ENCODE measurements at regions not wholly inside any gene's neighbourhood (a gene's known extent, or its start where the extent isn't known, plus 50 kb on each side); places are given as distances from the start of the nearest gene placed in this dataset.

DNA sequence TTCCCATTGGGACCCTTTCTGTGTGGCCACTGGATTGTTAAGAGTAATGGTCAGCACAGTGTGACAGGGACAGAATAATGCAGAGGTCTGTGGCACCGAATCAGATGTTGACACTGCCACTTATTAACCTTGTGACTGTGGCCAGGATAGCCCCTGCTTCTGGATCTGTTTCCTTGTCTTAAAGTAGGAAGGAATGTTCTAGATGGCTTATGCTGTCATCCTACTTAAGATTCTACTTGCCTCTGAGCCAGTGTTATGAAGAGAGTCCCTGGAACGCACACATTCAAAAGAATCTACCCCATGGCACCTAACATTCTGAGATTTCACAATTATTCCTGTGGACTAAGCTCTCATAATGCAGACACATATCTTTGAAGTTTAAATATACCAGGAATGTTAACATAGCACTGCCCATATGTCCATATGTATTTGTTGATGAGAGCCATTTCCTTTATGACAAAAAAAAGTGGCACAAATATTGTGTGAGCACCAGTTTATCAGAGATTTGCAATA is 612.7 kb downstream of the TLR4 start:
- no peak for DNase-seq
- in situ Hi-C loops (cut with HindIII; ENCODE audit: low pct_ligation_motif_present, low pct_unique_long_range_greater_than_20kb, low sequenced_read_pairs): no loop called here

DNA sequence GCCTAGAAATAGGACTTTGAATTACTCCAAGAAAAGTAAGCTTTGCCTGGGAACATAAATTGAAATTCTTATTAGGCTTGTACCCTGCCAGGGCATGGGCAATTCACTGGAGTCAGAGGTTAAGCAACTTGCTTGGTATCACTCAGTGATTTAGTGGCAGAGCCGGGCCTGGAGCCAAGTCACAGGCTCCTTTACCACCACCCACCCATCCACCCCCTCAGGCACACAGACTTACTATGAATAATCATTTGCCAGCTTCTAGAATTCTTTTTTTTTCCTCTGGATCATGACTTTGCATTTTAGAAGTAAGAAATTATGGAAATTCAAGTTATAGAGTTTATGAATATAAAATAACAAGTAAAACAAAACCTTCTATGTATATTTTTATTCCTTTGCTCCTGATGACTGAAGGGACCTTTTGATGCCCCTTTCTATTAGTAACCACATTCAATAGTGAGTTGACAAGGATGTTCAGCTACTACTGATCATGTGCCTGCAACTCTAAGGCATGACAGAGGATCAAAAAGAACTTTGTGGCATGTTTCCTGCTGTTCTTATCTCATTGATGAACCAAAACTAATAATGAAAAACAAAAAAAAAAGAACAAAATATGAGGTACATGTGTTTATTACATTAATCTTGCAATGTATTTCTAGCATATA is 614.7 kb downstream of the TLR4 start:
- in situ Hi-C loops (cut with HindIII; ENCODE audit: low pct_ligation_motif_present, low pct_unique_long_range_greater_than_20kb, low sequenced_read_pairs): no loop called here
- DNase-seq: peak; percentile 75

DNA sequence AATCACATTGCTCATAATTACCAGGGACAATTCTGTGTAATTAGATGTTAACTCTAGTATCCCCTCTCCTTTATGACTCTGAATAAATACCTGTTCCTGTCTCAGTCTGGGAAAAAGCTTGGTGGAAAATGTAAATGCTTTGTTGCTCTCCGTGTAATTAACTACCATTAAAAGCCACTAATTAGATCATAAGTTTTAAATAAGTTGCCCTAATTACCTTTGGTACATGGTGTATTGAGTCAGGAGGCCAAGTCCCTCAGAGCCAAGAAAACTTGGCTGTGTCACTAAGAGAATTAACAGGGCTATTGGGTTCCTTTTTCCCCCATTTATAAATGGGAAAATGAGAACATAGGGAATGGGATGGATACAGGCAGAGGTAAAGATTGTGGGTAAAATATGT is 617.6 kb downstream of the TLR4 start:
- in situ Hi-C loops (cut with HindIII; ENCODE audit: low pct_ligation_motif_present, low pct_unique_long_range_greater_than_20kb, low sequenced_read_pairs): no loop called here
- no peak for DNase-seq

- DNase-seq: no peak
- in situ Hi-C loops (cut with HindIII; ENCODE audit: low pct_ligation_motif_present, low pct_unique_long_range_greater_than_20kb, low sequenced_read_pairs): no loop called here
These were observed 620.5 kb downstream of the TLR4 start for GRCh38 chr9:118324706-118325105.

DNA sequence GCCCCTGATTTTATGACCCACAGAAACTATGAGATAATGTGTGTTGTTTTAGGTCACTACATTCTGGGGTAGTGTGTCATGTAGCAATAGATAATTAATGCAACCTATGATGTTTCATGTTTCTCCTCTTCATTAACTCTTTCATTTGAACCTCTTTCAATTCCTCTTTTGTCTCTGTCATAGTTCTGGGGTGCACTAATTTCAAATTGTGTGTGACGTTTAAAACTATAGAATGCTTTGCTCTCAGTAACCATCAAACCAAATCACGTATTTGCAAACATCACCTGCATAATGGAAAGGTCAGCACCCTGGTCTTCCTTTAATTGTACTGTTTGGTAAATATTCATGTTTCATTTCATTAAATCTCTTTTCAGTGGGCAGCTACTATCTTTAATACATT is 621.6 kb downstream of the TLR4 start:
- DNase-seq: no peak
- in situ Hi-C loops (cut with HindIII; ENCODE audit: low pct_ligation_motif_present, low pct_unique_long_range_greater_than_20kb, low sequenced_read_pairs): no loop called here

- in situ Hi-C loops (cut with HindIII; ENCODE audit: low pct_ligation_motif_present, low pct_unique_long_range_greater_than_20kb, low sequenced_read_pairs): no loop called here
- DNase-seq: no peak
These were observed 622.1 kb downstream of the TLR4 start for GRCh38 chr9:118326326-118326725.

DNA sequence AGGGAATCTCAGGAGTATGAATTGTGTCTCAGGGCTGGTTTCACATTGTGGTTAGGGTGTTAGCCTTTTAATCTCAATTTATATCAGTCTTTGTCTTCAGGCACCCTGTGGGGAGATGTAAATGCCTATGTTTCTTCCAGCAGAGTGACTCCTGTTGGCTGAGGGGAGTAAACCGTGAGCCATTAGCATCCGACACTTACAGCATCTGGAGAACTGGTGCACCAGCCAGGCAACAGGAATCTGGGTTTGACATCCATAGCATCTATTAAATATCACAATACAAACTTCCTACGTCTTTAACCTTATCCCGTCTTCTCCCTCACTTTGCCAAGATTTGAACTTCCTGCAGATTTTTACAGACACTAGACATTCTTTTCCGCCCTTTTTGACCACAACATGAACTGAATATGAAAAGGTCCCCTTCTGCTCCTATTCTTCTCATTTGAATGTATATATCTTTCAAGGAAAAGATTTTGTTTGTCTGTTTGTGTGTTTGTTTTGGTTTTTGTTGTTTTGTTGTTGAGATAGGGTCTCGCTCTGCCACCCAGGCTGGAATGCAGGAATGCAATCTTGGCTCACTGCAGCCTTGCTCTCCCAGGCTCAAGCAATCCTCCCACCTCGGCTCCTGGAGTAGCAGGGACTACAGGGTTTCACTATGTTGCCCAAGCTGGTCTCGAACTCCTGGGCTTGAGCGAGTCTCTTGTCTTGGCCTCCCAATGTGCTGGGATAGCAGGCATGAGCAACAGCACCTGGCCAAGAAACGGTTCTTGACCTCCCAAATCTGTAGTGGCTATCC is 626.2 kb downstream of the TLR4 start:
- no peak for DNase-seq
- in situ Hi-C loops (cut with HindIII; ENCODE audit: low pct_ligation_motif_present, low pct_unique_long_range_greater_than_20kb, low sequenced_read_pairs): no loop called here

DNA sequence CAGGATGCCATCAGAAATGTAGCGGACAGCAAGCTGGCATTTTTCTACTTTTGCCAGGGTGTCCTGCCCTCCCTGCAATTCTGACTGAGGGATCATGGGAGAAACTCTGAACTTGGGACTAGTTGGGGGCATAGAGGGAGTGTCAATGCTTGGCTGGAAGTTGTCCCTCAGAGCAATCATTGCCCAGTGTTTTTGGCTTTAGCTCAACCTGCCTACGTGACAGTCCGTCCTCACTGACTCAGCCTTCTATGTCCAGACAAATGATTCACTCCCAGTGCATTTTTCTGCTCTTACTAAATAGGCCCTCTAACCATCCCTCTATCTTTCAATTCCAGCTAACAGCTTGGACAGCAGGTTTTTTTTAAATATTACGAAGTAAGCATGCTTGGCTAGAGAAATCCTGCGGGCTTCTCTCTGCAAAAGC is 627.4 kb downstream of the TLR4 start:
- DNase-seq: peak; percentile 93

GRCh38 chr9:118336250-118336942 is 632.2 kb downstream of the TLR4 start:
- in situ Hi-C loops (cut with HindIII; ENCODE audit: low pct_ligation_motif_present, low pct_unique_long_range_greater_than_20kb, low sequenced_read_pairs): no loop called here
- DNase-seq: peak; percentile 56

More for the DNA sequence above, 627.4 kb downstream of the TLR4 start:
- in situ Hi-C loops (cut with HindIII; ENCODE audit: low pct_ligation_motif_present, low pct_unique_long_range_greater_than_20kb, low sequenced_read_pairs): no loop called here

GRCh38 chr9:118336943-118337330 is 632.7 kb downstream of the TLR4 start:
- in situ Hi-C loops (cut with HindIII; ENCODE audit: low pct_ligation_motif_present, low pct_unique_long_range_greater_than_20kb, low sequenced_read_pairs): no loop called here
- no peak for DNase-seq

- DNase-seq: no peak
- in situ Hi-C loops (cut with HindIII; ENCODE audit: low pct_ligation_motif_present, low pct_unique_long_range_greater_than_20kb, low sequenced_read_pairs): no loop called here
These were observed 655.8 kb downstream of the TLR4 start for GRCh38 chr9:118360036-118360435.

GRCh38 chr9:118362123-118362522 is 657.9 kb downstream of the TLR4 start:
- in situ Hi-C loops (cut with HindIII; ENCODE audit: low pct_ligation_motif_present, low pct_unique_long_range_greater_than_20kb, low sequenced_read_pairs): no loop called here
- no peak for DNase-seq

GRCh38 chr9:118362596-118362995 is 658.4 kb downstream of the TLR4 start:
- no peak for DNase-seq
- in situ Hi-C loops (cut with HindIII; ENCODE audit: low pct_ligation_motif_present, low pct_unique_long_range_greater_than_20kb, low sequenced_read_pairs): no loop called here

- in situ Hi-C loops (cut with HindIII; ENCODE audit: low pct_ligation_motif_present, low pct_unique_long_range_greater_than_20kb, low sequenced_read_pairs): no loop called here
These were observed 660.3 kb downstream of the TLR4 start for GRCh38 chr9:118364266-118365106.

GRCh38 chr9:118366228-118366627 is 662.0 kb downstream of the TLR4 start:
- in situ Hi-C loops (cut with HindIII; ENCODE audit: low pct_ligation_motif_present, low pct_unique_long_range_greater_than_20kb, low sequenced_read_pairs): no loop called here
- no peak for DNase-seq

More at GRCh38 chr9:118364266-118365106, 660.3 kb downstream of the TLR4 start:
- DNase-seq: no peak

GRCh38 chr9:118367383-118367782 is 663.2 kb downstream of the TLR4 start:
- no peak for DNase-seq
- in situ Hi-C loops (cut with HindIII; ENCODE audit: low pct_ligation_motif_present, low pct_unique_long_range_greater_than_20kb, low sequenced_read_pairs): no loop called here

DNA sequence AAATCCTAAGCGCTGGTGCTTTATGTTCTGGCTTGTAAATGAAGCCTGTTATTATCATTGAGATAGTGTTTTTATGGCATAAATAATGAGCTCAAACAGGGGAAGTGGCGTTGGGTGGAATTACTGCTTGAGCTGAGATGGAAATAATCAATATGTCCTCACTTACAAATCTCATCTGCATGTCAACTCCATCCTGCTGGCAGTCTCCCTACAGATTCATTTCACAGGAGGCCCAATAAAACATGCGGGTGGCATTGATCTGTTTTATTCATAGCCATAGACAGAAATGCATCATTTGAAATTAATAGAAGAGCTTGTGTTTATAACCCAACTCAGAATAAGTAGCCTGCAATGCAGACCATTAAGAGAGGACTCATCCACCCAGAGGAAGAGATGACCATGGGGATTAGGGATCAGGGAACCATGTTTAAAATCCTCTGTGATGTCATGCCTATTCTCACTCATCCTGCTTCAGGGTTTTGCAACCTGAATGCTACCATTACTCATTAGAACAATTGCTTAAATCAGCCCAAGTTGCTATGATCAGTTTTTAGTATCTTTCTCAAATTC is 680.4 kb downstream of the TLR4 start:
- in situ Hi-C loops (cut with HindIII; ENCODE audit: low pct_ligation_motif_present, low pct_unique_long_range_greater_than_20kb, low sequenced_read_pairs): no loop called here
- no peak for DNase-seq

DNA sequence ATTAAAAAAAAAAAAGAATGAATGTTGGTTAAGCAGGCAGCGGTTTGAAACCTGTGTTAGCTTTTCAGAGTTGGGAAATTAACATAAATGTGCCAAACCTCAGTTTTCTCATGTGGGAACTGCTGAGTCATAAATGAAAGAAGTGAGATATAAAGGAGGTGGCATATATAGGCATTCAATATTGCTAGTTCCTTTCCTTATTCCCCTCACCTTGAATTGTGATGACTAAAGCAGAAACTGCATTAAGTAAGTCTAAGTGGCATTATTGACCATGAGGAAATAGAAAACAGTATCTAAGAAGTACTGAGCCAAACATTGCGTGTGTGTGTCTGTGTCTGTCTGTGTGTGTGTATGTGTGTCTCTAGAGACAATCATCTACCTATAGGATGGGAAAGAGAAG is 691.2 kb downstream of the TLR4 start:
- no peak for DNase-seq
- in situ Hi-C loops (cut with HindIII; ENCODE audit: low pct_ligation_motif_present, low pct_unique_long_range_greater_than_20kb, low sequenced_read_pairs): no loop called here
